ENCODE measurements at regions not wholly inside any gene's neighbourhood (a gene's known extent, or its start where the extent isn't known, plus 50 kb on each side); places are given as distances from the start of the nearest gene placed in this dataset.
"Not testable (repeated sequence)": the region's sequence is repeated elsewhere in the genome, so short reads cannot be mapped to it uniquely, and the experiment has no call there.

- not testable (repeated sequence) for TF ChIP-seq CTCF (conservative IDR thresholded peaks at IDR 0.05); ZFX (IDR thresholded peaks at IDR 0.05)
Observed at GRCh38 chr1:206359377-206359776, 110.9 kb upstream of the IKBKE start.
